H1 (cell line): ENCODE measurements at regions not wholly inside any gene's neighbourhood (a gene's known extent, or its start where the extent isn't known, plus 50 kb on each side); places are given as distances from the start of the nearest gene placed in this dataset.

ENCODE experiments used
- CBX5 ChIP-seq: fragments of 300-800, 300-1000 bp; sonication (generic); IDR thresholded peaks from 2 replicates; pipeline ENCODE4 v1.7.1; 2016; ENCODE audit warnings: antibody characterized with exemption, low read length, low read depth
- SP4 ChIP-seq: IDR thresholded peaks from 2 replicates; pipeline ENCODE4 v1.6.1; 2012; ENCODE audit warnings: low read length, inconsistent platforms

GRCh38 chr10:47156873-47157272 is 143.1 kb upstream of the GDF10 start (continued):
- TF ChIP-seq SP4, result no peak
- no peak for TF ChIP-seq CBX5
- TF ChIP-seq, all 59 proteins: peak for 0
